ENCODE measurements at regions not wholly inside any gene's neighbourhood (a gene's known extent, or its start where the extent isn't known, plus 50 kb on each side); places are given as distances from the start of the nearest gene placed in this dataset.

GRCh38 chr13:27007166-27007565 is 164.4 kb downstream of the USP12 start:
- TF ChIP-seq, protein P1, sequence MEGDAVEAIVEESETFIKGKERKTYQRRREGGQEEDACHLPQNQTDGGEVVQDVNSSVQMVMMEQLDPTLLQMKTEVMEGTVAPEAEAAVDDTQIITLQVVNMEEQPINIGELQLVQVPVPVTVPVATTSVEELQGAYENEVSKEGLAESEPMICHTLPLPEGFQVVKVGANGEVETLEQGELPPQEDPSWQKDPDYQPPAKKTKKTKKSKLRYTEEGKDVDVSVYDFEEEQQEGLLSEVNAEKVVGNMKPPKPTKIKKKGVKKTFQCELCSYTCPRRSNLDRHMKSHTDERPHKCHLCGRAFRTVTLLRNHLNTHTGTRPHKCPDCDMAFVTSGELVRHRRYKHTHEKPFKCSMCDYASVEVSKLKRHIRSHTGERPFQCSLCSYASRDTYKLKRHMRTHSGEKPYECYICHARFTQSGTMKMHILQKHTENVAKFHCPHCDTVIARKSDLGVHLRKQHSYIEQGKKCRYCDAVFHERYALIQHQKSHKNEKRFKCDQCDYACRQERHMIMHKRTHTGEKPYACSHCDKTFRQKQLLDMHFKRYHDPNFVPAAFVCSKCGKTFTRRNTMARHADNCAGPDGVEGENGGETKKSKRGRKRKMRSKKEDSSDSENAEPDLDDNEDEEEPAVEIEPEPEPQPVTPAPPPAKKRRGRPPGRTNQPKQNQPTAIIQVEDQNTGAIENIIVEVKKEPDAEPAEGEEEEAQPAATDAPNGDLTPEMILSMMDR (IDR thresholded peaks at IDR 0.05; ENCODE audit: low read depth, low read length), result no peak
- no peak for TF ChIP-seq EZH2phosphoT487 (IDR thresholded peaks at IDR 0.05; ENCODE audit: low read depth)

Measured in OCI-LY3 (cell line).